ENCODE measurements at regions not wholly inside any gene's neighbourhood (a gene's known extent, or its start where the extent isn't known, plus 50 kb on each side); places are given as distances from the start of the nearest gene placed in this dataset.

DNA sequence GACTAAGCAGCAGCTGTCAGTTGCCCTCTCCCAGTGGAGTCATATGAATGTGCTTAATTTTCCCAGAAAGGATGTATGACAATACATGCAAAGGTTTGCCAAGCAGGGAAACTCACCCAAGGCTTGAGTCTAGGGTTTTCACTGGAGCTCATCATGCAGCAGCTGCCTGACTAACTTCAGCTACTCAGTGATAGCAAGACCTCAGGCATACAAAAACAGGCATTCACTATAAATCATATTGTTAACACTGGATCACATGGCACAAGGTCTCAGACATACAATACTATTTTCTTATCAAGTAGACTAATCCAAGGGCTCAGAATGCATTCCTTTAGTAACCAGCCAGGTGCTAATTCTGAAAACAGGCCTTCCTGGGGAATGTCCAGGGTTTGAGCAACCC, 85.0 kb upstream of the STAC start (continued):
- no peak for TF ChIP-seq USF2 (IDR thresholded peaks at IDR 0.05; ENCODE audit: low read length)
- TF ChIP-seq SRF (IDR thresholded peaks at IDR 0.05; ENCODE audit: low read depth, low read length) = no peak
- TF ChIP-seq ZNF274 (IDR thresholded peaks at IDR 0.05; ENCODE audit: borderline replicate concordance, extremely low read depth, low read length) = no peak
- TF ChIP-seq SIX5 (IDR thresholded peaks at IDR 0.05; ENCODE audit: low read depth, low read length) = no peak
- no peak for TF ChIP-seq RBBP5 (IDR thresholded peaks at IDR 0.05; ENCODE audit: borderline replicate concordance, low read depth, low read length)
- TF ChIP-seq CHD1 (IDR thresholded peaks at IDR 0.05; ENCODE audit: low read depth, low read length) = no peak
- no peak for TF ChIP-seq SP1 (IDR thresholded peaks at IDR 0.05; ENCODE audit: low read depth, low read length)
- TF ChIP-seq EP300 (IDR thresholded peaks at IDR 0.05; ENCODE audit: borderline replicate concordance in 1 of 2, low read depth in 2 of 2, low read length in 2 of 2) = no peak

All from H1 (cell line).